Heart left ventricle (tissue), 13 donors: ENCODE measurements at regions not wholly inside any gene's neighbourhood (a gene's known extent, or its start where the extent isn't known, plus 50 kb on each side); places are given as distances from the start of the nearest gene placed in this dataset.

Source experiments
- POLR2A ChIP-seq, 2 donors: fragments of 450-650 bp; IDR thresholded peaks; one replicate each; pipeline ENCODE4 v1.6.1; 2017; ENCODE audit warnings: antibody characterized with exemption in 2 of 2, mild to moderate bottlenecking in 2 of 2, moderate library complexity in 2 of 2
- TF ChIP-seq, protein P1 (sequence below), 12 donors: fragments of 200-600 bp; sonication (generic) in 4 of 12; IDR thresholded peaks; one replicate each; pipeline versions ENCODE4 v1.5.0 to v1.8.0; 2018 to 2022; ENCODE audit warnings: antibody characterized with exemption in 12 of 12, mild to moderate bottlenecking in 5 of 12
- donor health status: ischemic (EF 13 %, LVEDD 7.1; RV severe dilation, severe dysfunction).
- donor health status: DM: no; HTN: yes; CAD: no.
- donor health status: DM: no; HTN: no; CAD: no.
- donor health status: ischemic (EF 25% LVEDD 6.9; RV normal size, moderate dysfunction).
- donor health status: ischemic (EF 25% LVEDD 5.7; RV mildly dilated, moderate dysfunction).
- donor health status: ischemic (EF 35%, LVEDD 5.7; RV mildly dilated, moderate dysfunction).
- donor health status: nonischemic (EF 11% LVEDD 7.7; RV severe dilation, severe dysfunction).
- donor health status: DM: yes; HTN: yes; CAD: no.
- donor health status: PGD.
- donor health status: ischemic (EF 29% LVEDD 5.4; RV normal size, mild dysfunction).
- donor health status: nonischemic (EF 23%, LVEDD 6.1; RV moderate dilation, normal function).

DNA sequence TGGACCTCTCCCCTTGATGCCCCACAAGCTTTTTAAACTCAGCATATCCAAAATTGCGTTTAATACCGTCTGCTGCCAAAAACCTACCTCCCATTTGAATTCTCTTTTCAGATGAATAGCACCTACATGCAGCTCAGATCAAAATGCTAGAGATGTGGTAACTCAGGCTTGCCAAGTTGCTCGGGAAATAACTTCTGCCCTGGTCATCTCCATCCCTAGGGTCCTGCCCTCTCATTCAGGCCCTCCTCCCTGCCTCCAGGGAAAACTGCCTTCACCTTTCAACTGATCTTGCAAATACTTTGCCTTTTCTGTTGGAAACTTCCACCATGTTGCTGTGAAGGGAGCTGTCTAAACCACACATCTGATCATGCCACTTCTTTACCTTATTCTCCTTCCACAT, 114.1 kb downstream of the SPRY1 start:
- TF ChIP-seq, protein P1, sequence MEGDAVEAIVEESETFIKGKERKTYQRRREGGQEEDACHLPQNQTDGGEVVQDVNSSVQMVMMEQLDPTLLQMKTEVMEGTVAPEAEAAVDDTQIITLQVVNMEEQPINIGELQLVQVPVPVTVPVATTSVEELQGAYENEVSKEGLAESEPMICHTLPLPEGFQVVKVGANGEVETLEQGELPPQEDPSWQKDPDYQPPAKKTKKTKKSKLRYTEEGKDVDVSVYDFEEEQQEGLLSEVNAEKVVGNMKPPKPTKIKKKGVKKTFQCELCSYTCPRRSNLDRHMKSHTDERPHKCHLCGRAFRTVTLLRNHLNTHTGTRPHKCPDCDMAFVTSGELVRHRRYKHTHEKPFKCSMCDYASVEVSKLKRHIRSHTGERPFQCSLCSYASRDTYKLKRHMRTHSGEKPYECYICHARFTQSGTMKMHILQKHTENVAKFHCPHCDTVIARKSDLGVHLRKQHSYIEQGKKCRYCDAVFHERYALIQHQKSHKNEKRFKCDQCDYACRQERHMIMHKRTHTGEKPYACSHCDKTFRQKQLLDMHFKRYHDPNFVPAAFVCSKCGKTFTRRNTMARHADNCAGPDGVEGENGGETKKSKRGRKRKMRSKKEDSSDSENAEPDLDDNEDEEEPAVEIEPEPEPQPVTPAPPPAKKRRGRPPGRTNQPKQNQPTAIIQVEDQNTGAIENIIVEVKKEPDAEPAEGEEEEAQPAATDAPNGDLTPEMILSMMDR (IDR thresholded peaks at IDR 0.05), result no peak
- no peak for TF ChIP-seq POLR2A (IDR thresholded peaks at IDR 0.05)
